HG02840 (cell line): ENCODE measurements at regions not wholly inside any gene's neighbourhood (a gene's known extent, or its start where the extent isn't known, plus 50 kb on each side); places are given as distances from the start of the nearest gene placed in this dataset.
"Not testable (repeated sequence)": the region's sequence is repeated elsewhere in the genome, so short reads cannot be mapped to it uniquely, and the experiment has no call there.

Experiments
- ATAC-seq: cut with Tn5 transposase; IDR thresholded peaks from one replicate; pipeline ENCODE4 v1.9.1; 2021; ENCODE audit warnings: mild to moderate bottlenecking, moderate library complexity, moderate number of reproducible peaks; ENCODE audit not compliant: unreplicated experiment, low FRiP score

GRCh38 chr6:157727629-157728182 is 95.3 kb upstream of the SNX9 start:
- no peak for ATAC-seq

GRCh38 chr6:157728183-157728881 is 94.7 kb upstream of the SNX9 start:
- no peak for ATAC-seq

DNA sequence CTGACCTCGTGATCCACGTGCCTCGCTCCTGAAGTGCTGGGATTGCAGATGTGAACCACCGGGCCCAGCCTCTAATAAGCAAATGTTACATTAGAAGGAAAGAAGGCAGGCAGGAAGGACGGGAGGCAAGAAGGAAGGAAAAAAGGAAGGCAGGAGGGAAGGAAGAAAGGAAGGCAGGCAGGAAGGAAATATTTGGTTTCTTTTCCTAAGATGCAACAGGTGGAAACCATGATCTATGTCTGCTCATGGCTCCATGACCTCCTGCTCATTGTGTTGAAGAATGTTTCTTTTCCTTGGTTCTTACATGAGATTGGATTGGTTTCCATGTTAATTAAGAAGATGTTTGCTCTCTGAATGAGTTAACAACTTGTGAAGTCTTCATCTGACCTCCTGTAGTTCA is 91.8 kb upstream of the SNX9 start:
- ATAC-seq, result no peak

GRCh38 chr6:157732007-157732406 is 91.0 kb upstream of the SNX9 start:
- no peak for ATAC-seq

GRCh38 chr6:157732416-157733161 is 90.5 kb upstream of the SNX9 start:
- no peak for ATAC-seq

DNA sequence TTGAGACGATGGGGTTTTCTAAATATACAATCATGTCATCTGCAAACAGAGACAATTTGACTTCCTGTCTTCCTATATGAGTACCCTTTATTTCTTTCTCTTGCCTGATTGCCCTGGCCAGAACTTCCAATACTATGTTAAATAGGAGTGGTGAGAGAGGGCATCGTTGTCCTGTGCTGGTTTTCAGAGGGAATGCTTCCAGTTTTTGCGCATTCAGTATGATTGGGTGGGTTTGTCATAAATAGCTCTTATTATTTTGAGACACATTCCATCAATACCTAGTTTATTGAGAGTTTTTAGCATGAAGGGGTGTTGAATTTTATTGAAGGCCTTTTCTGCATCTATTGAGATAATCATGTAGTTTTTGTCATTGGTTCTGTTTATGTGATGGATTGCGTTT is 86.5 kb upstream of the SNX9 start:
- ATAC-seq, result not testable (repeated sequence)

DNA sequence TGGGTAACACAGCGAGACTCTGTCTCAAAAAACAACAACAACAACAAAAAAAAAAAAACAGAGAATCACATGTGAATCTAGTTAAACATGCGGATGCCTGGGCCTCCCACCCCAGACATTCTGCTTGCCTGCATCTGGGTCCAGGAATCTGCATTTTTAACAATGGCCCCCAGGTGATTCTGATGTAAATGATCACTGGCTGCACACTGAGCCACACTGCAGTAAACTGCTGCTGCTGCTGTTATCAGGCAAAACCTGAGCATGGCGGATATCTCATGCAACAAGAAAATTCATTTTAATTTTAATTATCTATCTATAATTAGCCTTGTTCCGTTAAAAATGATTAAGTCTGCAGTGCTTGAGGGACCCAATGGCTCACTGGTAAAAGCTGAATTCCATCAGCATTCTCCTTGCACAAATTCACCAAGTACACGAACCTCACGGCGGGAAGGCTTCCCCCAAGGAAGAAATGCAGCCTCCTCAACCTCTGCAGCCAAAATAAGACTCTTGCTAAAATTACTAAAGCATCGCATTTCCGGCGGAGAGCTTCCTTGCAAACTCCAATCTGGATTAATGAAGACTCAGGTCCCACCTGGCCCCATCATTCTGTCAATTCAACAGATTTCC is 81.6 kb upstream of the SNX9 start:
- no peak for ATAC-seq

DNA sequence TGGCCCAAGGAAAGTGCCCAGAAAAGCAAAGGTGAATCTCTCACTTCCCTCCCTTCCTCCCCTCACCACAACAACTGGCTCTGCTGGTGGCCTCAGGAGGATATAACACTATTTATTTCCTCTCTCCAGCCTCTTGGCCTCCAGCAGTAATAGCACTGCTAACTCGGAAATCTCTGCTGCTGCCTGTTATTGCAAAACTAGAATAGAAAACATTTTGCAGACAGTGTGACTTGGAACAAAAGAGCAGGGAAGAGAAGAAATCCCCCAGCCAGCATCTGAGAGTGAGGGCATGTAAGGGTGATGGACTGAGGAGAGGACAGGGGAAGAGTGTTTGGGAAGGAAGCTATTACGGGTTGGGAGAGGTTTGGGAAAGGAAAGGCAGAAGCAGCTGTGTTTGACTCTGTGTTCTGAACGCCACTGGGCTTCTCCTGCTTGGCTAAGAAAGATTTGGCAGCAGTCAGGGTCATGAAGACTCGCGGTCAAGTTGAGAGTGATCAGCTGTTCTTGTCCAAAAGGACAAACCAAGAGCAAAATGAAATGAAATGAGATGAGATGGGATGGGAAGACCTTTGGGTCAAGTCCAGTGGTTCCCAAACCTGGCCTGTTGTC is 81.0 kb upstream of the SNX9 start:
- no peak for ATAC-seq

DNA sequence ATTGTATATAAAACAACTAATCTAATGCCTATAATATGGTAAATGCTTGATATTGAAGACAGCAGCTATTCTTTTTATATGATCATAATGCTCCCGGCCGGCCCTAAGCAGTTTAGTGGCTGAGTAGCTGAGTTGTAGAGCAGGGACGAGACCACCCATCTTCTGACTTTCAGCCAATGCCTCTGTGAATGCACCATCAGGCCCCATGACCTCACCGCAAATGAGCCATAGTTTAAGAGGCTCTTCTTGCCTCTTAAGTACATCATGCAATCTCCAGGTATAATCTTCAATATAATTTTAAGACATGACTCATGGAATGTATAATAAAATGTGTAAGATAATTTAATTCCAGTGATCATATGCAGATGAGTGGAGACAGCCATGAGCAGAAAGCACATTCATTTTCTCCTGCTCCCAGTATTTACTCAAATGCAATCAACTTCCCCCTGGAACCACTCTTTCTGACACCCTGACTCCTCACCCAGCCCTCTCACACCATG is 78.9 kb upstream of the SNX9 start:
- ATAC-seq, result no peak

DNA sequence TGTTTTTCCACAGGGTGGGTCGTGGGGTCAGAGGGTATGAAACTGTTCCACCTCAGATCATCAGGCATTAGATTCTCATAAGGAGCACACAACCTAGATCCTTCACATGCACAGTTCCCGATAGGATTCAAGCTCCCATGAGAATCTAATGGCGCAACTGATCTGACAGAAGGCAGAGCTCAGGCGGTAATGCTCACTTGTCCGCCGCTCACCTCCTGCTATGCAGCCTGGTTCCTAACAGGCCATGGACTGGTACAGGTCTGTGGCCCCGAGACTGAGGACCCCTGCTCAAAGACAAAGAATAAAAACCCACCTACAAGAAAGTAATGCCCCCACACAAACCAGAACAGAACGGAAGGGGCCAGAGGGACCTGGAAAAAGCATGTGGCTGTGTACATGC is 76.1 kb upstream of the SNX9 start:
- ATAC-seq, result no peak

GRCh38 chr6:157747370-157747769 is 75.7 kb upstream of the SNX9 start:
- ATAC-seq, result no peak

DNA sequence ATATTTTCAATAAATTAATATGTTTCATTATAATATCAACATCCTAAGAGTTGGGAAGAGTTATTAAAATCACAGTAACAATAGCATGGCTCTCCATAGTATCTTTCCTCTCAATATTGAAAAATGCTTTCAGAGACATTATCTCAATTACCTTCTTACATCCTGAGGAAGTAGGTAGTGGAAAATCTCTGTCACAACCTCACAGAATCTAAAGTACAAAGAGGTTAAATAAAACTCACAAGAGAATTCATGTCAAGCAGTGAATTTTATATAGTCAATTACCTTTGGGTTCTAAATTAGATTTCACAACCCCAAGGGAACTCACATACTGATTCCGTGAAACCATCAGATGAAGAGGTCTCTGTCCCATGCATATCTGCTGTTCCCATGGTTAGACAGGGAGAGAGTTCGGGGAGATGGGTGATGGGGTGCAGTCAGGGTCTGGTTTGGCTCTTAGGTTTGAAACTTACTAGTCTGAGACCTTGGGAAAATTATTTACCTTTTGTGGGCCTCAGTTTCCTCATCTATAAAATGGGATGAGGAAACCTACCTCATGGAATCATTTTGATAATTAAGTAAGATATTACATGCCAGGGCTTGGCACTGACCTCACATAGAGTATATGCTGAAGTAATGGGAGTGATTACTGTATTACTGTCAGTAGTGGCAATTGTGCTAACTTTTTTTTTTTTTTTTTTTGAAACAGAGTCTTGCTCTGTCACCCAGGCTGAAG is 74.0 kb upstream of the SNX9 start:
- no peak for ATAC-seq

DNA sequence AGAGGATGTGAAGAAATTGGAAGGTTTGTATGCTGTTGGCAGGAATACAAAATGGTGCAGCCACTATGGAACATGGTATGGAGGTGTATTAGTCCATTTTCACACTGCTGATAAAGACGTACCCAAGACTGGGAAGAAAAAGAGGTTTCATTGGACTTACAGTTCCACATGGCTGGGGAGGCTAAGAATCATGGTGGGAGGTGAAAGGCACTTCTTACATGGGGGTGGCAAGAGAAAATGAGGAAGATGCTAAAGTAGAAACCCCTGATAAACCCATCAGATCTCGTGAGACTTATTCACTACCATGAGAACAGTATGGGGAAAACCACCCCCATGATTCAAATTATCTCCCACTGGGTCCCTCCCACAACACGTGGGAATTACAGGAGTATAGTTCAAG is 72.1 kb upstream of the SNX9 start:
- ATAC-seq, result not testable (repeated sequence)

DNA sequence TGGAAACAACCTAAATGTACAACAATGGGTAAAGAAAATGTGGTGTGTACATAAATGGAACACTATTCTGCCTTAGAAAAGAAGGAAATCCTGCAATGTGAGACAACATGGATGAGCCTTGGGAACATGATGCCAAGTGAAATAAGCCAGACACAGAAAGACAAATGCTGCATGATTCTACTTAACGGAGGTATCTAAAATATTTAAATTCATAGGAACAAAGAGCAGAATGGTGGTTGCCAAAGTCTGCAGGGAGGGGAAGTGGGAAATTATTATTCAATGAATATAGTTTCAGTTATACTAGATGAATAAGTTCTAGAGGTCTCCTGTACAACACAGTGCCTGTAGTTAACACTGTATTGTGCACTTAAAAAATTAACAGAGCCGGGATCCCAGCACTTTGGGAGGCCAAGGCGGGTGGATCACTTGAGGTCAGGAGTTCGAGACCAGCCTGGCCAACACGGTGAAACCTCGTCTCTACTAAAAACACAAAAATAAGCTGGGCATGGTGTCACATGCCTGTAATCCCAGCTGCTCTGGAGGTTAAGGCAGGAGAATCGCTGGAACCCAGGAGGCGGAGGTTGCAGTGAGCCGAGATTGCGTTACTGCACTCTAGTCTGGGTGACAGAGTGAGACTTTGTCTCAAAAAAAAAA is 71.4 kb upstream of the SNX9 start:
- no peak for ATAC-seq

GRCh38 chr6:157752879-157753278 is 70.2 kb upstream of the SNX9 start:
- not testable (repeated sequence) for ATAC-seq

DNA sequence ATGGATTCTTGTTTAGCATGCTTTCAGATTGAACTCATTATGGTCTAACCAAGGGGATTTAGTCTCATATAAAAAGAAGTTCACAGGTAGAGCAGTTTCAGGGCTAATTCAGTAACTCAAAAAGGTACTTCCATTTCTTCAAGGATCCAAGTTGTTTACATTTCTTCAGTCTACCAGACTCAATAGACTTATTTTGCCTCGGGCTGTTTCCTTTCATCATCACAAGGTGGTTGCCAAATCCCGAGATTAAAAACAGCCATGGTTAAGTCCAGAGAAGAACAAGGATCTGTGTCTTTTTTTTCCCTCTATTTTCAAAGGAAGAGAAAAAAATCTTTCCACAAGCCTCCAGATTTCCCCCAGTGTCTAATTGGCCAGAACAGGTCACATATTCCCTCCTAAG is 69.8 kb upstream of the SNX9 start:
- ATAC-seq, result no peak

DNA sequence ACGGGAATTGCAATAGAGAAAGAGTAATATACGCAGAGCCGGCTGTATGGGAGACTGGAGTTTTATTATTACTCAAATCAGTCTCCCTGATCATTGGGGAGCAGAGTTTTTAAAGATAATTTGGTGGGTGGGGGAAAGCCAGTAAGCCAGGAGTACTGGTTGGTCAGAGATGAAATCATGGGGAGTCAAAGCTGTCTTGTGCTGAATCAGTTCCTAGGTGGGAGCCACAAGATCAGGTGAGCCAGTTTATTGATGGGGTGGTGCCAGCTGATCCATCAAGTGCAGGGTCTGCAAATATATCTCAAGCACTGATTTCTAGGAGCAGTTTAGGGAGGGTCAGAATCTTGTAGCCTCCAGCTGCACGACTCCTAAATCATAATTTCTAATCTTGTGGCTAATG is 69.2 kb upstream of the SNX9 start:
- not testable (repeated sequence) for ATAC-seq

- ATAC-seq, result no peak
These were observed 68.7 kb upstream of the SNX9 start for GRCh38 chr6:157754351-157754750.

DNA sequence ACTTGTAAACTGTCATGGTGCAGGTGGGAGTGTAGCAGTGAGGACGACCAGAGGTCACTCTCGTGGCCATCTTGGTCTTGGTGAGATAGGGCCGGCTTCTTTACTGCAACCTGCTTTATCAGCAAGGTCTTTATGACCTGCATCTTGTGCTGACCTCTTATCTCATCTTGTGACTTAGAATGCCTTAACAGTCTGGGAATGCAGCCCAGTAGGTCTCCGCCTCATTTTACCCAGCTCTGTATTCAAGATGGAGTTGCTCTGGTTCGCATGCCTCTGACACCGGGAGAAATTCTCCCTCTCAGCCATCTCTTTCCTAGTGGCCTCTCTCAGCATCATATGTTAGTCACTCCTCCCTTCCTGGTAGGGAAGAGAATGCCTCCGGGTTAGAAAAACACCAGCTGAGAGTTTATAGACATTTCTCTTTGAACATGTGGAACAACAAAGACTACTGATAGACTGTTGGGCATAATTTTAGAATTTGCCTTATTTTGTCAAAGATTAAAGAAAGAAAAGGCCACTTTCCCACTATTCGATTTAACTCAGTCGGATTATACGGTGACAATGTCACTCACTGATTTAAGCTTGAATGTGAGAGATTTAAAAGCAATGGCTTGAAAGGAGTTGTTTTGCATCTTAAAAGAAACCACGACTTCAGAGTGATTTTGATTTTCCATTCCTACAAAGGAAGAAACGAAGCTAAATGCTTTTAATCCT is 67.9 kb upstream of the SNX9 start:
- ATAC-seq, result no peak
